Activated T-helper 17 cell treated with anti-CD3 and anti-CD28 coated beads, Interleukin-2, amount 50 U/mL, for 72 hours (primary cell): ENCODE measurements at regions not wholly inside any gene's neighbourhood (a gene's known extent, or its start where the extent isn't known, plus 50 kb on each side); places are given as distances from the start of the nearest gene placed in this dataset.
A peak's percentile ranks its signal among the peaks of the same experiment; 100 is the strongest.
"Not testable (repeated sequence)": the region's sequence is repeated elsewhere in the genome, so short reads cannot be mapped to it uniquely, and the experiment has no call there.

Experiments used
- ATAC-seq: fragments of 150-1000 bp; cut with Tn5 transposase; replicated peaks from 2 replicates; pipeline ENCODE4 v1.10.0; 2021; ENCODE audit warnings: mild to moderate bottlenecking, moderate library complexity
- H3K27ac Mint-ChIP-seq: one replicate; pipeline ENCODE4 v1.8.0; 2022; ENCODE audit warnings: mixed read lengths
- H3K27me3 Mint-ChIP-seq: one replicate; pipeline ENCODE4 v1.8.0; 2022; ENCODE audit warnings: mixed read lengths
- H3K36me3 Mint-ChIP-seq: one replicate; pipeline ENCODE4 v1.8.0; 2022; ENCODE audit warnings: low read depth, mild to moderate bottlenecking, mixed read lengths
- H3K4me1 Mint-ChIP-seq: one replicate; pipeline ENCODE4 v1.8.0; 2022; ENCODE audit warnings: mixed read lengths
- H3K4me3 Mint-ChIP-seq: one replicate; pipeline ENCODE4 v1.8.0; 2022; ENCODE audit warnings: mild to moderate bottlenecking, mixed read lengths
- H3K9me3 Mint-ChIP-seq: one replicate; pipeline ENCODE4 v1.8.0; 2022; ENCODE audit warnings: mixed read lengths

DNA sequence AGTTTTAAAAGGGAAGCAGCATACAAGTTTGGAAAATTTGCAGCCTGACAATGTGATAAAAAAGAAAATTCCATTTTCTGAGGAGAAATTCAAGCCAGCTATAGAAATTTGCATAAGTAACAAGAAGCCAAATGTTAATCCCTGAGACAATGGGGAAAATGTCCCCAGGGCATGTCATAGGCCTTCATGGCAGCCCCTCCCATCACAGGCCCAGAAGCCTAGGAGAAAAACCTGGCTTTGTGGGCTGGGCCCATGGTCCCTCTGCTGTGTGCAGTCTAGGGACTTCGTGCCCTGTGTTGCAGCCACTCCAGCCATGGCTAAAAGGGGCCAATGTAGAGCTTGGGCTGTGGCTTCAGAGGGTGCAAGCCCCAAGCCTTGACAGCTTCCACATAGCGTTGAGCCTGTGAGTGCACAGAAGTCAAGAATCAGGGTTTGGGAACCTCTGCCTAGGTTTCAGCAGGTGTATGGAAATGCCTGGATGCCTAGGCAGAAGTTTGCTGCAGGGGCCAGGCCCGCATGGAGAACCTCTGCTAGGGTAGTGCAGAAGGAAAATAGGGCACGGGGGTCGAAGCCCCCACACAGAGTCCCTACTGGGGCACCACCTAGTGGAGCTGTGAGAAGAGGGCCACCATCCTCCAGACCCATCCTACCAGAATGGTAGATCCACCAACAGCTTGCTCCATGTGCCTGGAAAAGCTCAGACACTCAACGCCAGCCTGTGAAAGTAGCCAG, 209.8 kb upstream of the ZRANB2 start:
- H3K4me1 Mint-ChIP-seq, ATAC-seq, H3K4me3 Mint-ChIP-seq, H3K27me3 Mint-ChIP-seq, H3K27ac Mint-ChIP-seq, H3K36me3 Mint-ChIP-seq: not testable (repeated sequence)
- H3K9me3 Mint-ChIP-seq: peaks cover 19% of the 10 kb centered on the region

DNA sequence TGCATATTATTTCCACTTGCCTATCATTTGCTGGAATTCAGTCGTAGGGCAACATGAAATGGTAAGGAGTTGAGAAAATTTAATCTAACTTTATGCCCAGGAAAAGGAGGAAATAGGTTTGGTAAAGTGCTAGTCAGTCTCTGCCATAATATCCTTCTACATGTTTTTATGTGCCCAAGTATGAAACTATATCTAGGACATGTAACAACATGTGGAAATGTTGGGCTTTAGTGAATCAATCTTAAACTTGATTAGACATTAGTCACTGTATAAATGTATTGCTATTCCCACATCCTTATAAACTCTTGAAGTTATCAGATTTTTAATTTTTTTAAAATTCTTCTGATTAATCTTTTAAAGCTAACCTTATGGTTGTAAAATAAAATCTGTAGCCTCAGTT, 204.7 kb upstream of the ZRANB2 start:
- Mint-ChIP-seq H3K27ac (no peak overlapping the region), H3K27me3 (no peaks in the 10 kb centered on the region), H3K4me1 (no peaks in the 10 kb centered on the region), H3K36me3 (no peaks in the 10 kb centered on the region), H3K4me3 (no peak overlapping the region), H3K9me3 (peaks cover 6% of the 10 kb centered on the region)
- no peak for ATAC-seq

DNA sequence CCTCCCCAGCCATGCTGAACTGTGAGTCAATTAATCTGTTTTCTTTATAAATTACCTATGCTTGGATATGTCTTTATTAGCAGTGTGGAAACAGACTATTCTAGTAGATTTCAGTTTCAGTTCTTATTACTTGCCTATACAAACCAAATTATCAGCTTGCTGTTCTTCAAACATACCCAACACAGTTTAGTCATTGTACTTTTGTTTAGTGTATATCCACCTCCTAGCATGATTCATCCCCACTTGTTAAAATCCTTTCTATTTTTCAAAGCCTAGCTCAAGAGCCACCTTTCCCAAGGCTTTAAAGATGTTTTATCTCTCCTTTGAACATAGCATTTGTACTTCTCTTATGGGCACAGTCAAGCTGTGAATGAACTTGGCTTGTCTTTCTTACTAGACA, 195.6 kb upstream of the ZRANB2 start:
- Mint-ChIP-seq H3K27me3 (no peaks in the 10 kb centered on the region), H3K4me1 (no peaks in the 10 kb centered on the region), H3K9me3 (no peaks in the 10 kb centered on the region), H3K27ac (no peak overlapping the region), H3K36me3 (no peaks in the 10 kb centered on the region), H3K4me3 (no peak overlapping the region)
- ATAC-seq: no peak

DNA sequence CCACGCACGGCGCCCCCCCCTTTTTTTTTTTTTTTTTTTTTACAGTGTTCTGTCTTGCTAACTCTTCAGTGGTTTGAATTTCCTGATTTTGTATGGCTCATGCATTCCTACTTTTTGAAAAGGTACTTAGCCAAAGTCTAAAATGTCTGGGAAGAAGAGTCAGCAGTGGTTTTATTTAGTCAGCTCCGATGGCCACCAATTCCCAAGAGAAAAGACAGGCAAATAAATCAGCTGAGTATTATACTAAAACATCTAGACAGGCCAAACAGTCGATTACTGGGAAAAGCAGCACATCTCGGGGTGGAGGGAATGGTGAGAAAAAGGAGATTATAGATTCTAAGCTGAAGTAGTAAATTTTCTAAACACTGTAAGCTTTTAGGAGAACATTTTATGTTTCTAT, 192.5 kb upstream of the ZRANB2 start:
- H3K27me3 Mint-ChIP-seq: no peaks in the 10 kb centered on the region
- H3K4me3 Mint-ChIP-seq: no peak overlapping the region
- no peaks in the 10 kb centered on the region for H3K4me1 Mint-ChIP-seq
- ATAC-seq: no peak
- no peaks in the 10 kb centered on the region for H3K36me3 Mint-ChIP-seq
- no peak overlapping the region for H3K27ac Mint-ChIP-seq
- no peaks in the 10 kb centered on the region for H3K9me3 Mint-ChIP-seq

DNA sequence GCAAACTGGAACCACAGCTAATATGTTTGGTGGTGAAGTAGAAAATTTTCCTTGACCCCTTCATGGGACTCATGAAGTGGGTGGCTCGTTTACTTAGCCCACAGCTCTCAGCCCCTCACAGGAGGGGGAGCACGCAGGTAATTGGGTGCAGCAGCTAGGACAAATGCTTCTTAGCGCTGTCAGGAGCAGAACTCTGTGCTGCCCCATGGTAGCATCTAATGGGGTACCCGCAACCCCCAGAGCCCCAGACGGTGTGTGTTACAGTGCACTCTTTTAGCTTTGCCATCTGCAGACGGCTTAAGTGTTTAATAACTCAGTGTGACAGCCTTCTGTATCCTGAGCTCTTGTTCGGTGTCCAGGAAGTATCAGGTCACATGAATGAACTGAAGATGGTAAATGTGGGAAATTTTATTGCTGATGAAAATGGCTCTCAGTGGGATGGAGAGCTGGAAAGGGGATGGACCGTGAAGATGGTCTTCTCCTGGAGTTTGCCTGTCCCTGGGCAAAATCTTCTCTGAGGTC, 189.6 kb upstream of the ZRANB2 start:
- Mint-ChIP-seq H3K27ac (no peak overlapping the region), H3K36me3 (no peaks in the 10 kb centered on the region), H3K4me3 (no peak overlapping the region), H3K27me3 (no peaks in the 10 kb centered on the region), H3K4me1 (no peaks in the 10 kb centered on the region), H3K9me3 (no peaks in the 10 kb centered on the region)
- no peak for ATAC-seq

DNA sequence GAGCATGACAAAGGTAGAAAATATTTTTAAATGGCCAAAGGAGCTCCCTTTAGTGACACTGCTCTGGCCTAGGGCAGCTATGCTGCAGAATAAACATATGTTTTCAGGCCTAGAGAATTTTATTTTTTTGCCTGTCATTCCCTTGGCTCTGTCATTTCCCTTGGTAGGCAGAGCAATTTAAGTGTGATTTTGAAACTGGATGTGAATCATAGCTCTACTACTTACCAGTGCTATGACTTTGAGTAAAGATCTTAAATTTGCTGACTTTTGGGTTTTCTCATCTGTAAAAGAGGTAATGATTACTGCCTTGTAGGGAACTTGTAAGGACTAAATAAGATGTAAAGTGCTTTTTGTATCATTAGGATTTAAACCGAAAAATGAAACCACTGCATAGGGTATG, 189.0 kb upstream of the ZRANB2 start:
- no peaks in the 10 kb centered on the region for H3K4me1 Mint-ChIP-seq
- H3K27ac Mint-ChIP-seq: no peak overlapping the region
- no peak overlapping the region for H3K4me3 Mint-ChIP-seq
- peak; percentile 32 for ATAC-seq
- no peaks in the 10 kb centered on the region for H3K27me3 Mint-ChIP-seq
- no peaks in the 10 kb centered on the region for H3K9me3 Mint-ChIP-seq
- no peaks in the 10 kb centered on the region for H3K36me3 Mint-ChIP-seq

DNA sequence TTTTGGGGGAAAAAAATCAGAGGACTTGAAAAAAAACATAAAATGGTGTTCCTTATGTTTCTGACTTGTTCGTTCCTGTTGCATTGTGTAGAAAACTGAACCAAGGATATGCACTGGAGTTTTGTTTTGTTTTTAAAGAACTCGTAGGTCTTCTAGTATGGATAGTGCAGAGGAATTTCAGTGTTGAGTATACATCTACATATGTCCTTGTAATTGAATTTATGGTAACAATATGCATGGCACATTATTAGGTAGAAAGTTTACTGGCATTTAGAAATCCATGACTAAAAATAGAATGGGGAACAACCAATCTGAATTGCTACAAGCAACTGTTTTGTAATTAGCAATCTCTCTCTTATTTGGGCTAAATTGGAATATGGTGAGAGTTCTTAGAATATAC, 188.3 kb upstream of the ZRANB2 start:
- no peak for ATAC-seq
- Mint-ChIP-seq H3K36me3 (no peaks in the 10 kb centered on the region), H3K4me1 (no peaks in the 10 kb centered on the region), H3K9me3 (no peaks in the 10 kb centered on the region), H3K4me3 (no peak overlapping the region), H3K27ac (no peak overlapping the region), H3K27me3 (no peaks in the 10 kb centered on the region)

DNA sequence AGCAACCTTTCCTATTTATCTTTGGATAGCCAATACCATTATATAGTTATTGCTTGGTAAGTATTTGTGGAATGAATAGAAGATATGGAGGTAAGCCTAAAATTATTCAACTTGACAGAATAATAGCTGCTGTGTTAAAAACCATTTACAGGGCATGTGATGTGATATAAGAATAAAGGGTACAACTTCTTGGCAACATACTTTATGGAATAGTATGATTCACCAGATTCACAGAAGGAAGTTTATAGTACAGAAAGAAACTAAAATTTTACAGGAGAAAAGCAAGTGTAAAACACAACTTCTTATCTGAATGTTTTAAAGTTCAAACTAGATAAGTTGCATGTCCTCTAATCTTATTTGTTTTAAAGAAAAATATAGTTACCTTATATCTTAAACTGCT, 186.4 kb upstream of the ZRANB2 start:
- H3K27me3 Mint-ChIP-seq: no peaks in the 10 kb centered on the region
- no peaks in the 10 kb centered on the region for H3K9me3 Mint-ChIP-seq
- ATAC-seq: no peak
- H3K4me1 Mint-ChIP-seq: no peaks in the 10 kb centered on the region
- H3K27ac Mint-ChIP-seq: no peak overlapping the region
- H3K4me3 Mint-ChIP-seq: no peak overlapping the region
- H3K36me3 Mint-ChIP-seq: no peaks in the 10 kb centered on the region

DNA sequence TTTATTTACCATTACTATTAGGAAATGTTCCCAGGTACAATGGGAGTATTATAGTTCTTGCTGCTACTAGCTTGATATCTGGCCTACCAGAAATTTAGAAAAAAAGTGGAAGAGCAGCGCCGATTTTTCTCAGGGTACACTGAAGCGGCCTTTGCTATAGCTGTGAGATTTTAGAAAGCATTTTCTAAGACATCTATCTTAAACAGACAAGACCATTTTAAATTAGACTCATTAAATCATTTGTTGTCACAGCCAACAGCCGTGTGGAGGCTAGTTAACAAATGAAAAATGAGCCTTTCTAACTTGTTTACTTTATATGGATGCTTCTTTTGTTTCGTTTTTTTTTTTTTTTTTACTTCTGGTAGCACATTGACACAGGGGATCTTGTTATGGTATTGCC, 183.2 kb upstream of the ZRANB2 start:
- ATAC-seq: no peak
- Mint-ChIP-seq H3K4me1 (no peaks in the 10 kb centered on the region), H3K4me3 (no peak overlapping the region), H3K9me3 (no peaks in the 10 kb centered on the region), H3K27ac (no peak overlapping the region), H3K36me3 (no peaks in the 10 kb centered on the region), H3K27me3 (no peaks in the 10 kb centered on the region)

DNA sequence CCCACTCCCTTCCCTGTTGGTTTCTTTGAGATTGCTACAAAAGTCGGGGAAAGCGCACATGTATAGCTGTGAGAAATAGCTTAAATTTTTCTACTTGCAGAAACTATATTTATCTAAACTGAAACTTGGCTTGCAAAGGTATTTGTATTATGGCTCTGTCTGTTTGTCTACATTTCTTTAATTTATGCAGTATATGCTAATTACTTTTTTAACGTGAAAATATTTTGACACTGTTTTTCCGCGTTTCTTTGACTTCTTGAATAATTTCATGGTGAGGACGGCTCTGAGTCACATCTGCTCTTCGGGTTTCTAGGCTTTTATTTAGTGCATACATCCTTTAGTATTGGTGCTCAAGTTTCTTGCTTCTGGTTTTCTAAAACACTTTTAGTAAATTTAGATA, 182.1 kb upstream of the ZRANB2 start:
- Mint-ChIP-seq H3K27ac (no peak overlapping the region), H3K9me3 (no peaks in the 10 kb centered on the region), H3K27me3 (no peaks in the 10 kb centered on the region), H3K4me3 (no peak overlapping the region), H3K36me3 (no peaks in the 10 kb centered on the region), H3K4me1 (no peaks in the 10 kb centered on the region)
- ATAC-seq: no peak

DNA sequence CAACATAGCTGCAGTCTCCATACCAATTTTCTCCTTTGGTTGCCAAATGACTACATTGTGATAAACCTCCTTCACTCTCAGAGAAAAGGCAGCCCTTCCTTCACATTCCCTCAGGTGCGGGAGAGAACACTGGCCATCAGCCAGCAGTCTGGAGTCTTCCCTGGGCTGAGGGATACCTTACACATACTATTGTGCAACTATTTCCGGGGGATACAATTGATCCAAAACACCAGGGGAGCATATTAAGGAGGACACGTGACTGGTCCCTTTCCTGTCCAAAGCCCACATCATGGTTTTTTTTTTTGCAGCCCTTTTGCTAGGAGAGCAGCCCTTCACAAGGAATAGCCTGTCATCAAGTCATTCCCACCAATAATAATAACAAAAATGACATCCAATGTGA, 172.1 kb upstream of the ZRANB2 start:
- H3K9me3 Mint-ChIP-seq: peaks cover 3% of the 10 kb centered on the region
- no peaks in the 10 kb centered on the region for H3K4me1 Mint-ChIP-seq
- no peak overlapping the region for H3K4me3 Mint-ChIP-seq
- H3K27me3 Mint-ChIP-seq: no peaks in the 10 kb centered on the region
- no peaks in the 10 kb centered on the region for H3K36me3 Mint-ChIP-seq
- no peak for ATAC-seq
- H3K27ac Mint-ChIP-seq: no peak overlapping the region

DNA sequence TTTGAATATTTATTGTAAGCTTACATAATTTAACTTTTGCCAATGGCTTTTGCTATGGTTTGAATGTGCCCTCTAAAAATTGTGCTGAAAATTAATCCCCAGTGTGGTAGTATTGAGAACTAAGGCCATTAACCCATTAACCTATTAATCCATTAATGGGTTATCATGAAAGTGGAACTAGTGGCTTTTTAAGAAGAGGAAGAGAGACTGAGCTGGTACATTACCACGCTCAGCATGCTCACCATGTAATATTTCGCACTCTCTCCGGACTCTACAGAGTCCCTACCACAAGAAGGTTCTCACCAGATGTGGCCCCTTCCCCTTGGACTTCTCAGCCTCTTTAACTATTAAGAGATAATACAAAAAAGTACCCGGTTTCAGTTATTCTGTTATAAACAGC, 164.4 kb upstream of the ZRANB2 start:
- no peaks in the 10 kb centered on the region for H3K27me3 Mint-ChIP-seq
- no peaks in the 10 kb centered on the region for H3K4me1 Mint-ChIP-seq
- no peaks in the 10 kb centered on the region for H3K36me3 Mint-ChIP-seq
- peaks cover 6% of the 10 kb centered on the region for H3K9me3 Mint-ChIP-seq
- no peak overlapping the region for H3K27ac Mint-ChIP-seq
- no peak for ATAC-seq
- no peak overlapping the region for H3K4me3 Mint-ChIP-seq

DNA sequence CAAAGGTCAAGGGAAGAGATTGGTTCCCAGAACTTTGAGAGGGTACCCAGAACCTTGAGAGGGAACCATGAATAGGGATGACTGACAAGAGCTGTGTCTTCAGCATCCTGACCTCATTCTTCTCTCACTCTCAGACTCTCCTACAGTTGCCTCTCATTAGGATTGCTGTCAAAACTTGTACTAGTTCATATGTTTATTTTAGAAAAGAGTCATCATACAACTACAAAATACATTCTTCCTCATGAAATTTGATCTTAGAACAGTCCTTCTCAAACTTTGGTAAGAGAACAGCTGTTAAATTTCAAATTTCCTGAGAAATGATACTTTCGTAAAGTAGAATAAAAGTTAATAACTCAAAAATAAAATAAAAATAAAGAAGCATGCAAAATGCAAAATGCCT, 161.4 kb upstream of the ZRANB2 start:
- Mint-ChIP-seq H3K4me1 (no peaks in the 10 kb centered on the region), H3K27ac (no peak overlapping the region), H3K9me3 (peaks cover 3% of the 10 kb centered on the region), H3K36me3 (no peaks in the 10 kb centered on the region), H3K4me3 (no peak overlapping the region), H3K27me3 (no peaks in the 10 kb centered on the region)
- ATAC-seq: no peak

DNA sequence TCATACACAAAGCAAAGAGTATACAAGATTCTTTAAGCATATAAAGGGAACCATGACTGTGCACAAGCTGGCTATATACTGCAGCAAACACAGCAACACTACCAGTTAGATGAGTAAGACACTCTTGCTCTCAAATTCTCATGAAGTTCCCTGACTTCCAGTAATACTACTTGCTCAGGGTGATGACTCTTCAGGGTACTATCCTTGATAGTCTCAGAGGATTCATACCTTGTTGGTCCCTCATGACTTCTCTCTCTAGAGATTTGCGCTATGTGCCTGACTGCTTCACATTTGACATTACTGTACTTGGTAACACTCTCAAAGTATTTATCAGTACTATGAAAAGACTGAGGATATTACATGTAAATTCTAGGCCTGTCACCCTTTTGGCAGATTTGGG, 159.8 kb upstream of the ZRANB2 start:
- Mint-ChIP-seq H3K36me3 (no peaks in the 10 kb centered on the region), H3K27me3 (no peaks in the 10 kb centered on the region), H3K4me3 (no peak overlapping the region), H3K27ac (no peak overlapping the region), H3K4me1 (no peaks in the 10 kb centered on the region), H3K9me3 (no peaks in the 10 kb centered on the region)
- ATAC-seq: peak; percentile 21

DNA sequence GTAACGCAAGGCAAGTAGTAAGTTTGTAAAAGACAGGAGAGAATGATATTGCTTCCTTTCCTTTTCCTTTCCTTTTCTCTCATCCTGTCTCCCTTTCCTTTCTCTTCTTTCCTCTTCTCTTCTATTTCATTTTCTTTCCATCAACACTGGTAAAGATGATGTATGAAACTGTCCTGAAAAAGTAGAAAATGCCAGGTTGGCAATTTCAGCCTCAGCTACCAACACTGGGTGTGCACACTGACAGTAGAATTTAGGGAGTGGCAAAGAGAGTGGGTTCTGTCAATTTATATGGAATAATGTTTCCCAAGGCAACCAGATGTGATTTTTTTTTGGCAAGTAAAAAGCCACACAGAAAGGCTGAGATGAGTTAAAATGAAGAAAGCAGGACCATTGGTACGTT, 155.7 kb upstream of the ZRANB2 start:
- Mint-ChIP-seq H3K27ac (no peak overlapping the region), H3K9me3 (peaks cover 8% of the 10 kb centered on the region), H3K4me1 (no peaks in the 10 kb centered on the region), H3K27me3 (no peaks in the 10 kb centered on the region), H3K36me3 (no peaks in the 10 kb centered on the region), H3K4me3 (no peak overlapping the region)
- no peak for ATAC-seq

DNA sequence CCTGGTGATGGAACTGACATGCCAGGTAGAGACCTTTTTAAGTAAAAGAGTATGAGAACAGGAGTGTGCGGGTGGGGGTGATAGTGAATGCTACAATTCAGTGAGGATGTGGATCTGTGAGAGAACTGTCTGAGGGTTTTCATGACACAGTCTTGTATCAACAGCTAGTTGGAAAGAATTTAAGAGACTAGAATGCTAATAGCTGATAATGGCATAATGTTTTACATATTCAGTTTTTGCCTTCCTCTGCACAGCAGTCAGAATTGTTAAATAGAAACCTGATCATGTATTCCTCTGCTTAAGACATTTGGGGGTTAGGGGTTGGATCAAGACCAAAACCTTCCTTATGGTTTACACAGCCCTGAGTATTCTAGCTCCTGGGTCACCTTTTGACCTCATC, 152.8 kb upstream of the ZRANB2 start:
- H3K27ac Mint-ChIP-seq: no peak overlapping the region
- no peak for ATAC-seq
- H3K4me1 Mint-ChIP-seq: no peaks in the 10 kb centered on the region
- no peaks in the 10 kb centered on the region for H3K36me3 Mint-ChIP-seq
- peaks cover 12% of the 10 kb centered on the region for H3K9me3 Mint-ChIP-seq
- H3K27me3 Mint-ChIP-seq: no peaks in the 10 kb centered on the region
- H3K4me3 Mint-ChIP-seq: no peak overlapping the region
